ENCODE measurements at regions not wholly inside any gene's neighbourhood (a gene's known extent, or its start where the extent isn't known, plus 50 kb on each side); places are given as distances from the start of the nearest gene placed in this dataset.

GRCh38 chr5:98602534-98603112 lies 170.8 kb upstream of the RGMB start:
- ChIA-PET POLR2A (ENCODE audit: partially characterized antibody) (interaction anchor here (0.8 kb wide), 1 partner anchor 15 kb away, joined by 3 read pairs; no protein-coding TSS in a partner anchor), CTCF (ENCODE audit: partially characterized antibody) (interaction anchor here (0.6 kb wide), 1 partner anchor 403 kb away, joined by 3 read pairs; no protein-coding TSS in a partner anchor)
- no peak overlapping the region for H3K18ac ChIP-seq (ENCODE audit: extremely low read depth, low read length)
- H3K14ac ChIP-seq (ENCODE audit: insufficient read length): no peak overlapping the region
- H4K20me1 ChIP-seq (replicated peaks in 1 of 2; ENCODE audit: control insufficient read depth in 1 of 2, insufficient read depth in 2 of 2, low read length in 2 of 2): no peaks in the 10 kb centered on the region
- no peak overlapping the region for H4K91ac ChIP-seq (replicated peaks; ENCODE audit: insufficient read length, low read length)
- H2BK5ac ChIP-seq (ENCODE audit: low read depth, low read length): no peak overlapping the region
- H3K27ac ChIP-seq (ENCODE audit: low read depth, low read length): no peak overlapping the region
- no peak overlapping the region for H2BK12ac ChIP-seq (ENCODE audit: low read depth, low read length)
- H3K4ac ChIP-seq (replicated peaks; ENCODE audit: insufficient read length, low read depth, low read length): no peak overlapping the region
- no peak overlapping the region for H3K23ac ChIP-seq (ENCODE audit: insufficient read length)
- no peak overlapping the region for H3K4me3 ChIP-seq (ENCODE audit: extremely low read depth in 1 of 4, insufficient read depth in 2 of 4, low read depth in 3 of 4, low read length in 4 of 4)
- H2AK5ac ChIP-seq (ENCODE audit: low read depth, low read length): no peak overlapping the region
- H3K56ac ChIP-seq (replicated peaks; ENCODE audit: insufficient read length, low read depth, low read length): no peak overlapping the region
- FAIRE-seq (no peak), DNase-seq (ENCODE audit: low read depth in 1 of 2, low spot score in 2 of 2) (no peak)
- no peak overlapping the region for H4K5ac ChIP-seq (ENCODE audit: insufficient read length, low read depth, low read length)
- no peak overlapping the region for H3K4me2 ChIP-seq (ENCODE audit: insufficient read depth in 1 of 2, low read depth in 2 of 2, low read length in 2 of 2)
- no peaks in the 10 kb centered on the region for H3K23me2 ChIP-seq (ENCODE audit: low read depth, low read length)
- H3K9ac ChIP-seq (replicated peaks in 1 of 4; ENCODE audit: extremely low read depth in 1 of 4, low read depth in 3 of 4, low read length in 3 of 4): no peak overlapping the region
- no peak overlapping the region for H2BK20ac ChIP-seq (ENCODE audit: low read length)
- H3K27me3 ChIP-seq (replicated peaks in 1 of 4; ENCODE audit: control insufficient read depth in 3 of 4, extremely low read depth in 1 of 4, insufficient read depth in 3 of 4, low read length in 3 of 4): no peaks in the 10 kb centered on the region
- no peak overlapping the region for H4K8ac ChIP-seq (ENCODE audit: extremely low read depth, insufficient read depth, low read length)
- H2AFZ ChIP-seq (ENCODE audit: low read length): no peak overlapping the region
- no peaks in the 10 kb centered on the region for H3K79me1 ChIP-seq (ENCODE audit: low read depth, low read length)
- H2BK15ac ChIP-seq (ENCODE audit: low read length): no peak overlapping the region
- no peaks in the 10 kb centered on the region for H3K79me2 ChIP-seq (ENCODE audit: control insufficient read depth in 1 of 2, insufficient read depth in 2 of 2, low read length in 2 of 2)
- no peaks in the 10 kb centered on the region for H3K36me3 ChIP-seq (ENCODE audit: control insufficient read depth in 2 of 4, insufficient read depth in 4 of 4, low read length in 3 of 4)
- no peaks in the 10 kb centered on the region for H3K4me1 ChIP-seq (replicated peaks in 1 of 4; ENCODE audit: control insufficient read depth in 3 of 4, insufficient read depth in 4 of 4, low read length in 3 of 4)
- H2BK120ac ChIP-seq (replicated peaks; ENCODE audit: low read depth, low read length): no peak overlapping the region
- peaks cover 2 to 3% of the 10 kb centered on the region in 2 experiments; a peak in 2 of 4 replicates for H3K9me3 ChIP-seq (ENCODE audit: insufficient read depth in 2 of 2, low read depth in 1 of 2, low read length in 1 of 2)
- TF ChIP-seq ASH2L (IDR thresholded peaks at IDR 0.05; ENCODE audit: low read length) (no peak), EP300 (IDR thresholded peaks at IDR 0.05; ENCODE audit: borderline replicate concordance in 1 of 2, low read depth in 2 of 2, low read length in 2 of 2) (no peak), CREB1 (IDR thresholded peaks at IDR 0.05) (no peak), TAF7 (optimal IDR thresholded peaks at IDR 0.05; ENCODE audit: borderline replicate concordance, low read depth, low read length) (no peak), RFX5 (IDR thresholded peaks at IDR 0.05; ENCODE audit: borderline replicate concordance, low read depth, low read length) (no peak), FOSL1 (IDR thresholded peaks at IDR 0.05; ENCODE audit: insufficient read depth, low read depth, low read length) (no peak), EGR1 (IDR thresholded peaks at IDR 0.05; ENCODE audit: borderline replicate concordance, low read depth, low read length) (no peak)

Data from H1 (cell line).